HCT116 (cell line): ENCODE measurements at regions not wholly inside any gene's neighbourhood (a gene's known extent, or its start where the extent isn't known, plus 50 kb on each side); places are given as distances from the start of the nearest gene placed in this dataset.

Experiments used
- ATAC-seq: fragments of 200-7000 bp; cut with Tn5 transposase; 2 replicates; pipeline ENCODE4 v1.9.1; 2020; ENCODE audit warnings: mild to moderate bottlenecking, moderate library complexity
- BruUV-seq: library from RNA; stranded (reverse); fragments of 400-500 nt; replicated peaks from 2 replicates; lab custom pipeline; 2021; lab: Mats Ljungman, UMichigan
- CTCF ChIA-PET: fragments of 300-600 bp; sonication (Branson Sonifier 250); formaldehyde crosslinking; loops from one replicate; lab custom pipeline; 2021; ENCODE audit warnings: antibody characterized with exemption; lab: Charles Lee
- POLR2A ChIA-PET: fragments of 300-600, 350-600 bp; sonication (Branson Sonifier 250); formaldehyde crosslinking; loops from one replicate; lab custom pipeline; 2021; ENCODE audit warnings: antibody characterized with exemption; lab: Charles Lee
- RAD21 ChIA-PET, 2 experiments: fragments of 300-600 bp; sonication (Branson Sonifier 250); formaldehyde crosslinking; loops; one replicate each; lab custom pipeline; 2023; ENCODE audit warnings: low total read pairs in 2 of 2; ENCODE audit not compliant: uncharacterized antibody in 2 of 2, unreplicated experiment in 2 of 2, low non-redundant PET in 1 of 2; lab: Charles Lee
- DNase-seq: peaks from one replicate; pipeline ENCODE4 v3.0.0-alpha.2; 2010; ENCODE audit warnings: low read depth, low spot score
- H2AFZ ChIP-seq: fragments of 200-600 bp; shearing (Covaris generic), sonication (generic); 2 replicates; pipeline ENCODE4 v1.6.1; 2017; ENCODE audit warnings: low read depth, mixed run types, mixed read lengths, antibody characterized with exemption, low read length; ENCODE audit not compliant: poor library complexity, severe bottlenecking
- H3K27ac ChIP-seq: 2 replicates; pipeline ENCODE4 v1.5.1; 2012; ENCODE audit warnings: low read depth, low read length
- H3K27me3 ChIP-seq: fragments of 200-600 bp; sonication (generic); 2 replicates; pipeline ENCODE4 v1.6.1; 2016; ENCODE audit warnings: mixed run types, low read length, mixed read lengths; ENCODE audit not compliant: insufficient read depth
- H3K36me3 ChIP-seq, 2 experiments: fragments of 200-500 bp in 1 of 2; fragments of 200-600 bp in 1 of 2; sonication (Bioruptor generic) in 1 of 2; sonication (generic) in 1 of 2; 2 replicates each; pipeline versions ENCODE4 v1.5.1 to v1.6.1; 2014 to 2016; ENCODE audit warnings: low read length in 2 of 2, inconsistent platforms in 1 of 2, mixed read lengths in 1 of 2, mixed run types in 1 of 2; ENCODE audit not compliant: insufficient read depth in 2 of 2, control insufficient read depth in 1 of 2
- H3K4me1 ChIP-seq, 2 experiments: fragments of 200-600 bp in 1 of 2; sonication (generic) in 1 of 2; 2 replicates each; pipeline versions ENCODE4 v1.5.1 to v1.6.1; 2012 to 2017; ENCODE audit warnings: low read length in 2 of 2, inconsistent platforms in 1 of 2, mild to moderate bottlenecking in 1 of 2, mixed read lengths in 1 of 2, mixed run types in 1 of 2, moderate library complexity in 1 of 2; ENCODE audit not compliant: insufficient read depth in 2 of 2, control insufficient read depth in 1 of 2
- H3K4me2 ChIP-seq: fragments of 200-600 bp; sonication (generic); 2 replicates; pipeline ENCODE4 v1.6.1; 2017; ENCODE audit warnings: mixed run types, low read length, mixed read lengths
- H3K4me3 ChIP-seq, 2 experiments: fragments of 200-600 bp in 1 of 2; sonication (generic) in 1 of 2; replicated peaks in 1 of 2; 2 replicates each; pipeline ENCODE4 v1.5.1; 2011 to 2016; ENCODE audit warnings: low read length in 2 of 2, control low read depth in 1 of 2, low read depth in 1 of 2, mild to moderate bottlenecking in 1 of 2, mixed read lengths in 1 of 2, mixed run types in 1 of 2
- H3K79me2 ChIP-seq: fragments of 200-600 bp; sonication (generic); 2 replicates; pipeline ENCODE4 v1.6.1; 2017; ENCODE audit warnings: mild to moderate bottlenecking, mixed run types, low read length, moderate library complexity, mixed read lengths; ENCODE audit not compliant: insufficient read depth
- H3K9ac ChIP-seq: fragments of 200-600 bp; sonication (generic); 2 replicates; pipeline ENCODE4 v1.6.1; 2016; ENCODE audit warnings: low read length, mixed read lengths
- H3K9me2 ChIP-seq: fragments of 200-600 bp; sonication (generic), shearing (Covaris generic); 2 replicates; pipeline ENCODE4 v1.6.1; 2017; ENCODE audit warnings: mixed run types, mild to moderate bottlenecking, moderate library complexity; ENCODE audit not compliant: insufficient read depth
- H3K9me3 ChIP-seq, 2 experiments: fragments of 200-500 bp in 1 of 2; fragments of 200-600 bp in 1 of 2; sonication (Bioruptor generic) in 1 of 2; sonication (generic) in 1 of 2; 2 replicates each; pipeline ENCODE4 v1.6.1; 2014 to 2017; ENCODE audit warnings: low read length in 2 of 2, mixed read lengths in 2 of 2, inconsistent platforms in 1 of 2, low read depth in 1 of 2, mild to moderate bottlenecking in 1 of 2, mixed run types in 1 of 2, moderate library complexity in 1 of 2; ENCODE audit not compliant: control insufficient read depth in 1 of 2, insufficient read depth in 1 of 2
- H4K20me1 ChIP-seq: fragments of 200-600 bp; sonication (generic), shearing (Covaris generic); 2 replicates; pipeline ENCODE4 v1.6.1; 2017; ENCODE audit warnings: mixed run types, mild to moderate bottlenecking, moderate library complexity; ENCODE audit not compliant: insufficient read depth
- ELF1 ChIP-seq: IDR thresholded peaks from 2 replicates; pipeline ENCODE4 v1.6.1; 2012; ENCODE audit warnings: low read depth, borderline replicate concordance
- FOSL1 ChIP-seq: IDR thresholded peaks from 2 replicates; pipeline ENCODE4 v1.6.1; 2012; ENCODE audit warnings: low read depth
- JUND ChIP-seq: IDR thresholded peaks from 2 replicates; pipeline ENCODE4 v1.6.1; 2012
- POLR2A ChIP-seq: IDR thresholded peaks from 2 replicates; pipeline ENCODE4 v1.7.0; 2011; ENCODE audit warnings: borderline replicate concordance; ENCODE audit not compliant: insufficient read depth, insufficient read length; ENCODE audit errors: extremely low read depth
- POLR2AphosphoS5 ChIP-seq: IDR thresholded peaks from 2 replicates; pipeline ENCODE4 v1.6.1; 2011; ENCODE audit warnings: mild to moderate bottlenecking, low read depth, low read length, moderate library complexity
- SRF ChIP-seq: IDR thresholded peaks from 2 replicates; pipeline ENCODE4 v1.6.1; 2012; ENCODE audit warnings: low read depth
- ZNF274 ChIP-seq: fragments of 200-500 bp; sonication (Bioruptor generic); IDR thresholded peaks from 2 replicates; pipeline ENCODE4 v1.6.1; 2014; ENCODE audit warnings: mild to moderate bottlenecking, low read depth, low read length, inconsistent platforms
- intact Hi-C: fragments of 100-400 bp; cut with micrococcal nuclease; formaldehyde crosslinking; loops from 2 replicates; pipeline ENCODE4 v1.10.0; 2022
- TF ChIP-seq, protein P1 (sequence below): IDR thresholded peaks from 2 replicates; pipeline ENCODE4 v1.6.1; 2012
- TF ChIP-seq, protein P2 (sequence below): IDR thresholded peaks from 2 replicates; pipeline ENCODE4 v1.6.1; 2012; ENCODE audit warnings: low read depth

DNA sequence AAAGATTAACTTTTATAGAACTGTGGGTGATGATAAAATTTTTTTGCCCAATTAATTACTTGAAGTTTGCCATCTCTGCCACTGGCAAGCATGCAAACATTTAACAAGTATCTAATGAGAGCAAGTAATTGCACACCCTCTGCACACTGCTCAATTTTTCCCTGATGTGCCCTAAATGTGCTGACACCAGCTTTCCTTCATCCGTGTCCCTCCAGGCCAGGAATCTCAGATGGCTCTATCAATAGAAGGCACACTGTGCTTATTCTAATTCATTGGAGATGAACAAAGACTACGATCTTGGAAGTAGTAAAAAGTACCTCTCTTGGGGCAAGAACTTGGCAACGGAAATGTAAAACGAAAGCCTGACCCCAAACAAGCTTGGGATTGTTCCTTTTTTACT is 212.1 kb downstream of the GPR37 start:
- no TSS peak for BruUV-seq
- Histone ChIP-seq H3K9me3 (no peaks in the 10 kb centered on the region), H3K4me2 (no peak overlapping the region), H3K4me1 (no peaks in the 10 kb centered on the region), H3K36me3 (no peaks in the 10 kb centered on the region), H3K27me3 (no peaks in the 10 kb centered on the region), H3K9ac (no peak overlapping the region), H3K9me2 (no peaks in the 10 kb centered on the region), H3K27ac (no peak overlapping the region), H3K4me3 (no peak overlapping the region), H2AFZ (no peak overlapping the region), H3K79me2 (no peaks in the 10 kb centered on the region), H4K20me1 (no peaks in the 10 kb centered on the region)
- no peak for TF ChIP-seq POLR2AphosphoS5
- no peak for TF ChIP-seq JUND
- TF ChIP-seq ELF1, result no peak
- TF ChIP-seq, protein P1, sequence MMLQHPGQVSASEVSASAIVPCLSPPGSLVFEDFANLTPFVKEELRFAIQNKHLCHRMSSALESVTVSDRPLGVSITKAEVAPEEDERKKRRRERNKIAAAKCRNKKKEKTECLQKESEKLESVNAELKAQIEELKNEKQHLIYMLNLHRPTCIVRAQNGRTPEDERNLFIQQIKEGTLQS, result no peak
- no peak for DNase-seq
- intact Hi-C loops, result no loop called here
- RAD21 ChIA-PET, result no interaction called here
- CTCF ChIA-PET, result no interaction called here
- no peak for ATAC-seq
- POLR2A ChIA-PET, result no interaction called here

DNA sequence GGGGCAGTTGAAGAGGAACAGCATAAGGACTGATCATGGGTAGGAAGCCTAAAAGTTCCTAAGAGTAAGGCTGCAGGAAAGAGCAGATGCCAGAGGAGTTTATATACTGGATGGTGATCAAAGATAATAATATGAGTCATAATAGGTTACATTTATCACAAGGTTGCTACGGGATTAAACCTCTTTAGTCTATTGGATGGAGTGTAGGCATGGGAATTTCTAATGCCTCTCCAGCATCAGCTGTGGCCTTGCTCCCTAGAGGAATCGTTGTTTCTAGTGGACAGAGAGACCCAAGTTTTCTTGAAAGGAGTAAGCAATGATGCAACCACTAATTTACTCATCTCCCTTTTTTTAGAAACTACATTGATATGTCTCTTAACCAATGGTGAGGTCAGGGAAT is 213.4 kb downstream of the GPR37 start:
- ChIA-PET RAD21 (no interaction called here), CTCF (no interaction called here), POLR2A (no interaction called here)
- H3K9me2 ChIP-seq, result no peaks in the 10 kb centered on the region
- H3K27ac ChIP-seq, result no peak overlapping the region
- ATAC-seq, result no peak
- no peaks in the 10 kb centered on the region for H4K20me1 ChIP-seq
- H3K36me3 ChIP-seq, result no peaks in the 10 kb centered on the region
- TF ChIP-seq, protein P2, sequence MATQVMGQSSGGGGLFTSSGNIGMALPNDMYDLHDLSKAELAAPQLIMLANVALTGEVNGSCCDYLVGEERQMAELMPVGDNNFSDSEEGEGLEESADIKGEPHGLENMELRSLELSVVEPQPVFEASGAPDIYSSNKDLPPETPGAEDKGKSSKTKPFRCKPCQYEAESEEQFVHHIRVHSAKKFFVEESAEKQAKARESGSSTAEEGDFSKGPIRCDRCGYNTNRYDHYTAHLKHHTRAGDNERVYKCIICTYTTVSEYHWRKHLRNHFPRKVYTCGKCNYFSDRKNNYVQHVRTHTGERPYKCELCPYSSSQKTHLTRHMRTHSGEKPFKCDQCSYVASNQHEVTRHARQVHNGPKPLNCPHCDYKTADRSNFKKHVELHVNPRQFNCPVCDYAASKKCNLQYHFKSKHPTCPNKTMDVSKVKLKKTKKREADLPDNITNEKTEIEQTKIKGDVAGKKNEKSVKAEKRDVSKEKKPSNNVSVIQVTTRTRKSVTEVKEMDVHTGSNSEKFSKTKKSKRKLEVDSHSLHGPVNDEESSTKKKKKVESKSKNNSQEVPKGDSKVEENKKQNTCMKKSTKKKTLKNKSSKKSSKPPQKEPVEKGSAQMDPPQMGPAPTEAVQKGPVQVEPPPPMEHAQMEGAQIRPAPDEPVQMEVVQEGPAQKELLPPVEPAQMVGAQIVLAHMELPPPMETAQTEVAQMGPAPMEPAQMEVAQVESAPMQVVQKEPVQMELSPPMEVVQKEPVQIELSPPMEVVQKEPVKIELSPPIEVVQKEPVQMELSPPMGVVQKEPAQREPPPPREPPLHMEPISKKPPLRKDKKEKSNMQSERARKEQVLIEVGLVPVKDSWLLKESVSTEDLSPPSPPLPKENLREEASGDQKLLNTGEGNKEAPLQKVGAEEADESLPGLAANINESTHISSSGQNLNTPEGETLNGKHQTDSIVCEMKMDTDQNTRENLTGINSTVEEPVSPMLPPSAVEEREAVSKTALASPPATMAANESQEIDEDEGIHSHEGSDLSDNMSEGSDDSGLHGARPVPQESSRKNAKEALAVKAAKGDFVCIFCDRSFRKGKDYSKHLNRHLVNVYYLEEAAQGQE, result no peak
- TF ChIP-seq, protein P1, result no peak
- no peak for TF ChIP-seq FOSL1
- no peak for TF ChIP-seq POLR2AphosphoS5
- no peak for TF ChIP-seq SRF
- no peak for TF ChIP-seq ZNF274
- TF ChIP-seq POLR2A, result no peak
- TF ChIP-seq JUND, result no peak
- H3K27me3 ChIP-seq, result no peaks in the 10 kb centered on the region
- BruUV-seq, result no TSS peak
- intact Hi-C loops, result no loop called here
- DNase-seq, result no peak
- no peak overlapping the region for H3K4me2 ChIP-seq
- H3K9me3 ChIP-seq, result no peaks in the 10 kb centered on the region
- no peak overlapping the region for H3K9ac ChIP-seq
- H3K4me1 ChIP-seq, result no peaks in the 10 kb centered on the region
- no peak overlapping the region for H3K4me3 ChIP-seq
- H2AFZ ChIP-seq, result no peak overlapping the region
- H3K79me2 ChIP-seq, result no peaks in the 10 kb centered on the region
